ENCODE measurements at regions not wholly inside any gene's neighbourhood (a gene's known extent, or its start where the extent isn't known, plus 50 kb on each side); places are given as distances from the start of the nearest gene placed in this dataset.

GRCh38 chr18:72601944-72602343 lies 57.8 kb upstream of the CBLN2 start:
- intact Hi-C loops (cut with micrococcal nuclease), result no loop called here

GRCh38 chr18:72601481-72601880 lies 57.3 kb upstream of the CBLN2 start:
- intact Hi-C loops (cut with micrococcal nuclease), result no loop called here

Data from T-helper 1 cell treated with Interleukin-12 subunit alpha and Interleukin-12 subunit beta and Interleukin-4 antibody, amounts not matched to agents 30 ng/mL and 1 ng/mL, for 36 hours (primary cell).